ENCODE measurements at regions not wholly inside any gene's neighbourhood (a gene's known extent, or its start where the extent isn't known, plus 50 kb on each side); places are given as distances from the start of the nearest gene placed in this dataset.

DNA sequence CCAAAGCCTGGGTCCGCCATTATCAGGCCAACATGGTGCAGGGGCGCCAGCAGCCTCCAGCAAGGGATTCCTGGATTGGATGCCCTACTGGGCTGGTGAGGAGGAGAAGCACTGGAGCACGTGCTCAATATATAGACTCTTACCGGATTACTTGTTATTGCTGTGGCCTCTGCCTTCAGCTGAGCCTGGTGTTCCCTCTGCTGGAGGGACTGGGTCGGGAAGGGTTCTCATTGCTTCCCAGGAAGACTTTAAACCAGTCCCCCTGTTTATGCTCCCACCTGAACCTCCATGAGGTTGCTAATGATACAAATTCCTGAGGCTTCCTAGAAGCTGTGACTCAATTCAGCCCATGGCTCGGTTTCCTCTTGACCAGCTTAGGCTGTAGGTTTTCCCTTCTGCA, 186.7 kb upstream of the ARID1B start:
- intact Hi-C loops (cut with micrococcal nuclease) = no loop called here
- Histone ChIP-seq H2AFZ (ENCODE audit: low read depth, low read length, poor library complexity, severe bottlenecking) (no peak overlapping the region), H3K4me3 (replicated peaks in 1 of 2; ENCODE audit: low read depth in 1 of 2, low read length in 2 of 2) (no peak overlapping the region), H3K4me1 (ENCODE audit: control insufficient read depth in 1 of 2, insufficient read depth in 2 of 2, low read length in 2 of 2) (no peaks in the 10 kb centered on the region), H3K9me2 (ENCODE audit: insufficient read depth) (no peaks in the 10 kb centered on the region), H3K9me3 (ENCODE audit: control insufficient read depth in 1 of 2, insufficient read depth in 1 of 2, low read depth in 1 of 2, low read length in 2 of 2) (no peaks in the 10 kb centered on the region), H3K27ac (ENCODE audit: low read depth, low read length) (no peak overlapping the region), H3K27me3 (ENCODE audit: insufficient read depth, low read length) (no peaks in the 10 kb centered on the region), H3K79me2 (ENCODE audit: insufficient read depth, low read length) (no peaks in the 10 kb centered on the region), H4K20me1 (ENCODE audit: insufficient read depth) (no peaks in the 10 kb centered on the region), H3K36me3 (ENCODE audit: control insufficient read depth in 1 of 2, insufficient read depth in 2 of 2, low read length in 2 of 2) (no peaks in the 10 kb centered on the region), H3K4me2 (ENCODE audit: low read length) (no peak overlapping the region), H3K9ac (ENCODE audit: low read length) (no peak overlapping the region)
- ChIA-PET POLR2A (no interaction called here), RAD21 (ENCODE audit: low non-redundant PET in 1 of 2, low total read pairs in 2 of 2, uncharacterized antibody in 2 of 2, unreplicated experiment in 2 of 2) (no interaction called here), CTCF (no interaction called here)
- no peak for TF ChIP-seq ELF1 (IDR thresholded peaks at IDR 0.05; ENCODE audit: borderline replicate concordance, low read depth)
- TF ChIP-seq ZFX (IDR thresholded peaks at IDR 0.05) = no peak
- TF ChIP-seq, protein P1, sequence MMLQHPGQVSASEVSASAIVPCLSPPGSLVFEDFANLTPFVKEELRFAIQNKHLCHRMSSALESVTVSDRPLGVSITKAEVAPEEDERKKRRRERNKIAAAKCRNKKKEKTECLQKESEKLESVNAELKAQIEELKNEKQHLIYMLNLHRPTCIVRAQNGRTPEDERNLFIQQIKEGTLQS (IDR thresholded peaks at IDR 0.05) = no peak
- 0 out of 2 replicates have a peak, but pooled peaks have one; percentile 7 for TF ChIP-seq RAD21 (IDR thresholded peaks at IDR 0.05; ENCODE audit: low read depth)
- ATAC-seq = no peak
- no peak for DNase-seq (ENCODE audit: low read depth, low spot score)
- BruUV-seq (replicated peaks) = no TSS peak

DNA sequence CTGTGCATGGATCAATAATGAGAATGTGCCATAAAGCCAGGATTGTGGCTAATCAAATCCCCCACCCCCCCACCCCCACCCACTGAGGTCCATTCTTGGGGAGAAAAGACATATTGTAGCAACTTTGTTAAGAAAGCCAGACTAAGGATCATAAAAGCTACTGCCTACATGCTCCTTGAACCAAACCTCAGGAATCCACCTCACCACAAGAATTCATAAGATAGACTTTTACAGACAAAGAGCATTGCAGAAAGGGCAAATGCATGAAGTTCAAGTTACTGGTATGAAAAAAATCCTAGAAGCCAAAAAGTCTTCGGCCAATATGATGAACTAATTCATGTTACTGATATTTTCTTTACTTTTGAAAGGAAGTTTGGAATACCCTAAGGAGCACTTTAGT, 187.9 kb upstream of the ARID1B start:
- DNase-seq (ENCODE audit: low read depth, low spot score) = no peak
- ATAC-seq = no peak
- no peak overlapping the region for H3K4me3 ChIP-seq (replicated peaks in 1 of 2; ENCODE audit: low read depth in 1 of 2, low read length in 2 of 2)
- H3K27me3 ChIP-seq (ENCODE audit: insufficient read depth, low read length) = no peaks in the 10 kb centered on the region
- no peaks in the 10 kb centered on the region for H3K4me1 ChIP-seq (ENCODE audit: control insufficient read depth in 1 of 2, insufficient read depth in 2 of 2, low read length in 2 of 2)
- intact Hi-C loops (cut with micrococcal nuclease) = no loop called here
- POLR2A ChIA-PET = no interaction called here
- H3K9me3 ChIP-seq (ENCODE audit: control insufficient read depth in 1 of 2, insufficient read depth in 1 of 2, low read depth in 1 of 2, low read length in 2 of 2) = no peaks in the 10 kb centered on the region
- H3K9me2 ChIP-seq (ENCODE audit: insufficient read depth) = no peaks in the 10 kb centered on the region
- no peaks in the 10 kb centered on the region for H3K36me3 ChIP-seq (ENCODE audit: control insufficient read depth in 1 of 2, insufficient read depth in 2 of 2, low read length in 2 of 2)
- H4K20me1 ChIP-seq (ENCODE audit: insufficient read depth) = no peaks in the 10 kb centered on the region
- CTCF ChIA-PET = no interaction called here
- RAD21 ChIA-PET (ENCODE audit: low non-redundant PET in 1 of 2, low total read pairs in 2 of 2, uncharacterized antibody in 2 of 2, unreplicated experiment in 2 of 2) = no interaction called here
- H3K4me2 ChIP-seq (ENCODE audit: low read length) = no peak overlapping the region
- TF ChIP-seq RAD21 (IDR thresholded peaks at IDR 0.05; ENCODE audit: low read depth) (no peak), JUND (IDR thresholded peaks at IDR 0.05) (no peak), TCF7L2 (IDR thresholded peaks at IDR 0.05; ENCODE audit: borderline replicate concordance, extremely low read depth, insufficient read depth, insufficient read length) (no peak), ZNF274 (IDR thresholded peaks at IDR 0.05; ENCODE audit: low read depth, low read length) (no peak), ELF1 (IDR thresholded peaks at IDR 0.05; ENCODE audit: borderline replicate concordance, low read depth) (no peak), SRF (IDR thresholded peaks at IDR 0.05; ENCODE audit: low read depth) (no peak), POLR2AphosphoS5 (IDR thresholded peaks at IDR 0.05; ENCODE audit: low read depth, low read length) (no peak), EZH2 (IDR thresholded peaks at IDR 0.05) (no peak), CEBPB (IDR thresholded peaks at IDR 0.05; ENCODE audit: low read depth) (no peak), YY1 (IDR thresholded peaks at IDR 0.05; ENCODE audit: extremely low read depth, insufficient replicate concordance, low read depth, low read length) (no peak)
- TF ChIP-seq, protein P2, sequence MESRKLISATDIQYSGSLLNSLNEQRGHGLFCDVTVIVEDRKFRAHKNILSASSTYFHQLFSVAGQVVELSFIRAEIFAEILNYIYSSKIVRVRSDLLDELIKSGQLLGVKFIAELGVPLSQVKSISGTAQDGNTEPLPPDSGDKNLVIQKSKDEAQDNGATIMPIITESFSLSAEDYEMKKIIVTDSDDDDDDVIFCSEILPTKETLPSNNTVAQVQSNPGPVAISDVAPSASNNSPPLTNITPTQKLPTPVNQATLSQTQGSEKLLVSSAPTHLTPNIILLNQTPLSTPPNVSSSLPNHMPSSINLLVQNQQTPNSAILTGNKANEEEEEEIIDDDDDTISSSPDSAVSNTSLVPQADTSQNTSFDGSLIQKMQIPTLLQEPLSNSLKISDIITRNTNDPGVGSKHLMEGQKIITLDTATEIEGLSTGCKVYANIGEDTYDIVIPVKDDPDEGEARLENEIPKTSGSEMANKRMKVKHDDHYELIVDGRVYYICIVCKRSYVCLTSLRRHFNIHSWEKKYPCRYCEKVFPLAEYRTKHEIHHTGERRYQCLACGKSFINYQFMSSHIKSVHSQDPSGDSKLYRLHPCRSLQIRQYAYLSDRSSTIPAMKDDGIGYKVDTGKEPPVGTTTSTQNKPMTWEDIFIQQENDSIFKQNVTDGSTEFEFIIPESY (IDR thresholded peaks at IDR 0.05; ENCODE audit: extremely low read depth, insufficient replicate concordance, low read length) = no peak
- TF ChIP-seq, protein P3, sequence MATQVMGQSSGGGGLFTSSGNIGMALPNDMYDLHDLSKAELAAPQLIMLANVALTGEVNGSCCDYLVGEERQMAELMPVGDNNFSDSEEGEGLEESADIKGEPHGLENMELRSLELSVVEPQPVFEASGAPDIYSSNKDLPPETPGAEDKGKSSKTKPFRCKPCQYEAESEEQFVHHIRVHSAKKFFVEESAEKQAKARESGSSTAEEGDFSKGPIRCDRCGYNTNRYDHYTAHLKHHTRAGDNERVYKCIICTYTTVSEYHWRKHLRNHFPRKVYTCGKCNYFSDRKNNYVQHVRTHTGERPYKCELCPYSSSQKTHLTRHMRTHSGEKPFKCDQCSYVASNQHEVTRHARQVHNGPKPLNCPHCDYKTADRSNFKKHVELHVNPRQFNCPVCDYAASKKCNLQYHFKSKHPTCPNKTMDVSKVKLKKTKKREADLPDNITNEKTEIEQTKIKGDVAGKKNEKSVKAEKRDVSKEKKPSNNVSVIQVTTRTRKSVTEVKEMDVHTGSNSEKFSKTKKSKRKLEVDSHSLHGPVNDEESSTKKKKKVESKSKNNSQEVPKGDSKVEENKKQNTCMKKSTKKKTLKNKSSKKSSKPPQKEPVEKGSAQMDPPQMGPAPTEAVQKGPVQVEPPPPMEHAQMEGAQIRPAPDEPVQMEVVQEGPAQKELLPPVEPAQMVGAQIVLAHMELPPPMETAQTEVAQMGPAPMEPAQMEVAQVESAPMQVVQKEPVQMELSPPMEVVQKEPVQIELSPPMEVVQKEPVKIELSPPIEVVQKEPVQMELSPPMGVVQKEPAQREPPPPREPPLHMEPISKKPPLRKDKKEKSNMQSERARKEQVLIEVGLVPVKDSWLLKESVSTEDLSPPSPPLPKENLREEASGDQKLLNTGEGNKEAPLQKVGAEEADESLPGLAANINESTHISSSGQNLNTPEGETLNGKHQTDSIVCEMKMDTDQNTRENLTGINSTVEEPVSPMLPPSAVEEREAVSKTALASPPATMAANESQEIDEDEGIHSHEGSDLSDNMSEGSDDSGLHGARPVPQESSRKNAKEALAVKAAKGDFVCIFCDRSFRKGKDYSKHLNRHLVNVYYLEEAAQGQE (IDR thresholded peaks at IDR 0.05; ENCODE audit: low read depth) = no peak
- H3K27ac ChIP-seq (ENCODE audit: low read depth, low read length) = no peak overlapping the region
- no peaks in the 10 kb centered on the region for H3K79me2 ChIP-seq (ENCODE audit: insufficient read depth, low read length)
- H3K9ac ChIP-seq (ENCODE audit: low read length) = no peak overlapping the region
- no peak overlapping the region for H2AFZ ChIP-seq (ENCODE audit: low read depth, low read length, poor library complexity, severe bottlenecking)
- BruUV-seq (replicated peaks) = no TSS peak
